NCI-H146 treated with DMSO at 0.1 percent for 48 hours (cell line): ENCODE measurements at regions not wholly inside any gene's neighbourhood (a gene's known extent, or its start where the extent isn't known, plus 50 kb on each side); places are given as distances from the start of the nearest gene placed in this dataset.
A peak's percentile ranks its signal among the peaks of the same experiment; 100 is the strongest.

ENCODE experiments used
- DNase-seq: peaks from one replicate; lab custom pipeline; 2025; ENCODE audit not compliant: unreplicated experiment; lab: John Stamatoyannopoulos, UW

DNA sequence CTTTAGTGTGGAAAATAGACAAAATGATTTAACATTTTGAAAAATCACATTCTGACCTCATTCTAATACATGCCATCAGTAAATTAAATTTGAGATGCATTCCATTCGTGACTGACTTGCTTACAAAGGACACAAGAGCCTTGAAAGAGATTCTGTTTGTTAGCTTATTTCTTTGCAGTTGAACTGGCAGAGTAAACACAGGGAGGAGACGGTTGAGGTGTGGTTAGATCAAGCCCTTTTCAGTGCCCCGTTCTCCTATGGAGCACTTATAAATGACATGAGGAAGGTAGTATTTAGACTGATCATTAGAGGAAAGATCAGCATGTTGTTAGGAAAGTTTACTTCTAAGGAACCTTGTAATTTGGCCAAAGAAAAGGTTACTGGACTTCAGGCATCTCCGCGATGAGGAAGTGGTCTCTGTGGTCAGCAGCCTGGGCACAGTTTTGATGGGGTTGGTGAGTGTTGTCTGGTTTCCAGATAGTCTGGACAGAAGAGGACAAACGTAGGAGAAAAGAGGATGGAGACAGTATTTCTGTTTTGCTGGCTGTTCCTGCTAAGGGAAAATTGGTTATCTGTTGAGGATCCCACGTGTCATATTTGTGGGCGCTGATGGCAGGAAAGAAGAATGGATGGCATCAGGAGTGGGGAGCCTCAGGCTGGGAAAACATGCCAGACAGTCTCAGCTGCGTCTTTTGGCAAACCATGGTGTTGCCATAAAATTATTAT, 328.9 kb upstream of the TBL1XR1 start:
- no peak for DNase-seq

DNA sequence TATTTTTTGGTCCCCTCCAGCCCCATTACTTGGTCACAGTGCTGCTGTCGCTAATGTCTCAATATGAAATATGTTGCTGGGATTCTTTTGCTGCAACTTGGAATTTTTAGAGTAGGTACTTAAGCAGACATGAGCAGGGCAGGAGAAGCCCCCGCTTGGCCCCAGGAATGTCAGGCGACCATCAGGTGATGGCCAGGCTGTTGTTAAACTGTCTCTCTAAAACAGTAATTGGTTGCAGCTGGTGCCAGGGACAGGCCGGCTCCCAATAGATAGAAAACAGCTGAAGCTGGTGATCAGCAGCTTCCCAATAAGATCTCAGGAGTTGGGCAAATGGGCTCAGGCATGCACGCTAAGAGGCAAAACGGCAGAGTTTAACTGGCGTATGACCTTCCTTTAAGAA, 329.9 kb upstream of the TBL1XR1 start:
- DNase-seq = no peak

GRCh38 chr3:177528306-177529070, 331.2 kb upstream of the TBL1XR1 start:
- no peak for DNase-seq

DNA sequence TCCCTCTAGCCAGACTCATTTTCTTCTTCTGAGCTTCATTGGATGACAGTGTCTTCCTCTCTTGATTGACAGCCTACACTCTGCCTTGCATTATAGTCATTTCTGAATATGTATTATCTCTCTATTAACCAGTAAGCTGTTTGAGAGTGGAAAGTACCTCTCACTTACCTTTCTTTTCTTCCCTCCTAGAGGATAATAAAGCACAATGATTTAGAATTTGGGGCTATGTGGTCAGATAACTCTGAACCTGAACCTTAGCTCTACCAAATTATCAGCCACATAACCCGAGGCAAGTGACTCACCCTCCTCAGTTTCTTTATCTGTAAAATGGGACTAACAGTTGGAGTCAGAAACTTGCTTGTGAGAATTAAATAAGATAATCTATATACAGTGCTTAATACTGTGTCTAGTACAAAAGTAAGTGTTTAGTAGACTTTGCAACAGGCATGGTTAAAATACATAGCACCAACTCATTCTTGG, 331.8 kb upstream of the TBL1XR1 start:
- DNase-seq = no peak

GRCh38 chr3:177529716-177530335, 332.5 kb upstream of the TBL1XR1 start:
- no peak for DNase-seq

- DNase-seq = no peak
Measured at GRCh38 chr3:177530908-177531307, 333.6 kb upstream of the TBL1XR1 start.

- DNase-seq = no peak
Measured at GRCh38 chr3:177536873-177537272, 339.6 kb upstream of the TBL1XR1 start.

- DNase-seq = no peak
Measured at GRCh38 chr3:177537612-177538011, 340.3 kb upstream of the TBL1XR1 start.

- no peak for DNase-seq
Measured at GRCh38 chr3:177538048-177538749, 340.9 kb upstream of the TBL1XR1 start.

DNA sequence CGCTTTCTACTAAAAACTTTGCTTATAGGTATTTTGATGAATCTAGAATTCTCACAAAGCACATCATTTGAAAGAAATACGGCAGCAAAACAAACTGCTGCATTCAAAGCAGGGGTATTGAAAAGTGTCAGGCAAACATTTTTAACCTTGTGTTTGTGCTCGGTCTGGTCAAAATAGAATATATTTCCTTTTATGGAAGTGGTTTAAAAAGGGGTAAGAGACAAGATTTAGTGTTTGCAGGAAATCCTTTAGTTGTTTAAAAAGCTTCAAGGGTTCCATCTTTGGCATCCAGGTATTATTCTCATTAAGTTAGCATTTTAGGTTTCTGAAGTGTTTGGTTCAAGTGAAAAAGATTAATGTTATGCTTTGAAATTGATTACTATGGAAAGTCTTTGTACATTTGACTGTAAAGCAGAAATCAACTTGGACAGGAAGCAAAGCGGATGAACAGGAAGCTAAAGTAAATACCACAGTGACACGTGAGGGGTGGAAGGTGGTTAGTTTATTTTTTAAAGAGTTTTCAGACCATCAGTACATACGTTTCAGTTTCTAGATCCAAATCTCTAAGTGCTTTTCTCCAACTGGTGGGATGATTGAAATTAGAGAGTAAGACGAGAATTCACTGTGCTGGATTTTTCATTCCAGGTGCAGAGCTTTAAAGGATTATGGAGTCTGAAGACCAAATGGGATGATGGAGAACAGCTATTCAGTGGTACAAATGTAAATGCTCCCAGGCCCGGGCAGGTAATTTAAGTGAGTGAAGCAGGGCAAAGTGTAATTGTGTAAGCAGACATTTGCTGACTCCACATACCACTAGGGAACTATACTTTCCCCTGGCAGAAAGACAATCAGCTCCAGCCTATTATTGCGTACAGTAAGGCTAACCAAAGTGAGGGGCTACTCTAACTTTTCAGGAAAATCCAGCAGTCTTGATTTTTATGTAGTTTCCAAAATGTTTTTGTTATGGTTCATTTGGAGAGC, 341.8 kb upstream of the TBL1XR1 start:
- no peak for DNase-seq

DNA sequence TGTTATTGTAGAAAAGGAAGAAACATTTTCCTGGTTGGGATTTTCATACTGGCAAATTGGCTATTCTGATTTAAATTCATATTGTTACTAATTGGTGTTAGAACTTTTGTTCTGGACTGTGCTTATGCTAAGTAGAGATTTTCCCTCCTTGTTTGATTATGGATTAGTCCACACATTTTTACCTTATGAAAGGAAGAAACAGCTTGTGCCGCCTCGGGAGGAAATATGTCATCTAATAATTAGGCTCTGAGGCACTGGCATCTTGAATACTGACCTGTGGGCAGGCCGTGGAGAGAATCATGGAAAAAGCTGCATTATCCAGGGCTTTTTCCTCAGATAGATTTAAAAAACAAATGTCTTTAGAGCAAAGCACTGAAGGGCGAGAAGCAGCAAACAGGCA, 344.3 kb upstream of the TBL1XR1 start:
- DNase-seq = no peak

- DNase-seq = no peak
Measured at GRCh38 chr3:177545964-177546363, 348.7 kb upstream of the TBL1XR1 start.

DNA sequence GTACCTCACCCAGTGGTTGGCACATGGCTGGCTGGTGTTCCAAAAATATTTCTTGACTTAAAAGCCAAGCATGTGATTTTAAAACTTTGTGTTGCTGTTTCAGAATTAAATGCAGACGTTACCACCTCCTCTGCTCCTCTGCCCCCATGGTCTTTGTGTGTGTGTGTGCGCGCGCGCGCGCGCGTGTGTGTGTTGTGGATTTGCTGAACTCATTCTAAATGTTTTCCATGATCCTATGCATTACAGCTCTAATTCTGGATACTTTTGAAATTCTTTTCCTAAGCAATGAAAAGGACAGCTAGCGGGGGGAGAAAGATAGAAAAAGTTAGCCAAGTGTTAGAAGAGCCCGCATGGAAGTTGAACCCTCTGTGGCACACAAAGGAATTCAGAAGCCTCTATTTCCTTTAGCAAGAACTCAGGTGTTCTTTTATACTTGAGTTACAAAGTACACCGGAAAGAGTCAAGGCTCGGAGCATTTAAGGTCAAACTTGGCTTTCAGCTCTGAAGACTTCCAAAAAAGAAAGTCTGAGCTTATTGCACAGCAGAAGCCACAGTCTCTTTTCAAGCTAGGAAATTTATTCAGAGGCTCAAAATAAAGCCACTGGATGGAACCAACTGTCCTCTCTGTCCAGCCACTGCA, 350.5 kb upstream of the TBL1XR1 start:
- DNase-seq = no peak

- no peak for DNase-seq
Measured at GRCh38 chr3:177550667-177551066, 353.4 kb upstream of the TBL1XR1 start.

GRCh38 chr3:177551431-177551836, 354.2 kb upstream of the TBL1XR1 start:
- no peak for DNase-seq

DNA sequence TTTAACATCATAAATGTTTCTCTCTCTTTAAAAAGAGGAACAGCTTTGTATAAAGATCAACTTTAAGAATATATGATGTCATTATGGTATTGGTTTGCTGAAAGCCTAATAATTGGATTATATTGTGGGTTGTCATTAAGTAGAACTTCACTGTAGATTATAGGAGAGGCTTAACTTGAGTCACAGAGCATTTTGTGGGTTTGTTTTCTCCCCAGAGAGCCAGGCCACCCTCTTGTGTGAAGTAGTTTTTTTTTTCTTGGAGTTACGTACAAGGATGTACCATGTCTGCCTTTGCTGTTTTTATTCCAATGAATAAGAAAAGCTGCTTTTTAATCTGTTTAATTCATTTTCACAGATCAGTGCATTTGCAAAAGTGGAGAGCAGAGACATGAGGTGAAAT, 354.8 kb upstream of the TBL1XR1 start:
- DNase-seq = no peak

GRCh38 chr3:177553012-177553411, 355.7 kb upstream of the TBL1XR1 start:
- DNase-seq = no peak

DNA sequence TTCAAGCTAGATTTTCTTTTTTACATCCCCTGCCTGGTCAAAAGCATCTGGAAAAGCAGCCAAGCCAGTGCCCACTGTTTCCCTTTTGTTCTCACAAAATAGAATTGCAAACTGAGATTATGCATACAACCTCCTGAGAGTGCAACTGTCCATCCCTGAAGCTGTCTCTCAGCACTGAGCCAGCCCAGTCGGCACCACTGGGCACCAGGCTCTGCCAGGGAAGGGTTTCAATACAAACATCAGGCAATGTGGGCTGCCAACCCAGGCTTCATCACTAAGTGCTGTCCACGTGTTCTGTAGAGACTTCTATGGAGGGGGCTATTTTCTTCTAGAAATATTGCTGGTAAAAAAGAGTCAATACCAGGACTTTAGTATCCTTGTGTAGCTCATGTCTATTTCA, 356.3 kb upstream of the TBL1XR1 start:
- peak; percentile 35 for DNase-seq

DNA sequence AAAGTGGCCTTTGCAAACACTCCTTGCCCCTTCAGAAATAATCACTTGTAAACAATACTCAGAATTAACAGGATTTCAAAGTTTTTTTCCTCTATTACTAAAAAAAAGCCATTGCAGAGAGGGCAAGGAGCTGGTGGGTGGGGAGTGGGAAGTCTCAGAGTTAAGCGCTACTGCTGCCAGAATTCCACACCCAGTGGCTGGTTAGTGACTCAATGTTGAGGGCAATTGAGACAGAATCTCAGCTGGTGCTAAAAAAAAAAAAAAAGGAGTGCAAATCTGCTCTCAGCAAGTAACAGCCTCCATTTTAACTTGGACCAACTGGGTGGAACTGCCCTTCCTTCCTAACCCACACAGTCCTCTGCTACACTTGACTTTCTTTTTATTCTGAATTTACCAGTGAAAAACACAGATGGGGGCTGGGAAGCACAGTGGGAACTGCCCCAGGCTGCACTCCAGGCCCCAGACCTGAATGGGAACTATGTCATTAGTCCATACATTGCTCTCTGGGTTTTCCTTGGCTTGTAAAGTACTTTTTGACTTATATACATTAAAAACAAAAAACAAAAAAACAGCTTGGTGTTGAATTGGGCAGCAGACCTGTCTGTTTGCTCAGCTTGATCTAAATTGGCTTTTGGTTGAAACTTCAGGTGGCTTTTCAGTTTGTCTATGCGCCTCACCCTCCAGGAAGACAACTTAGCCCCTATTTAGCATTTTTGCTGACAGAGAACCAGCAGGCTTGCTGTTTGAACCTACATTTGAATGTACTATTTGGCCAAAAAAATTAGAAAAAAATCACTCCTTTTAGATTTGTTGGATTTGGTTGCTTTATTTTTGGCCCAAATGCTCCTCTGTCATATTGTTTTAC, 357.8 kb upstream of the TBL1XR1 start:
- DNase-seq = peak; percentile 99
